PC-3 (cell line): ENCODE measurements at regions not wholly inside any gene's neighbourhood (a gene's known extent, or its start where the extent isn't known, plus 50 kb on each side); places are given as distances from the start of the nearest gene placed in this dataset.

ENCODE experiments used
- CTCF ChIP-seq: fragments of 300-600 bp; sonication (generic); conservative IDR thresholded peaks from 2 replicates; pipeline ENCODE4 v1.5.1; 2017; ENCODE audit warnings: antibody characterized with exemption, low read depth, mild to moderate bottlenecking, low read length
- EZH2 ChIP-seq: fragments of 300-600 bp; sonication (generic); IDR thresholded peaks from one replicate; pipeline ENCODE4 v1.6.1; 2017; ENCODE audit warnings: antibody characterized with exemption, mild to moderate bottlenecking, low read length; ENCODE audit not compliant: unreplicated experiment
- EZH2phosphoT487 ChIP-seq: fragments of 300-600 bp; sonication (generic); IDR thresholded peaks from 2 replicates; pipeline ENCODE4 v1.6.1; 2018; ENCODE audit warnings: mild to moderate bottlenecking, antibody characterized with exemption, low read length, borderline replicate concordance

GRCh38 chr5:30147976-30148375 lies 1045.5 kb upstream of the CDH6 start:
- TF ChIP-seq CTCF: no peak
- TF ChIP-seq EZH2: no peak
- TF ChIP-seq EZH2phosphoT487: no peak
